DND-41 (cell line): ENCODE measurements at regions not wholly inside any gene's neighbourhood (a gene's known extent, or its start where the extent isn't known, plus 50 kb on each side); places are given as distances from the start of the nearest gene placed in this dataset.

Experiments
- EZH2 ChIP-seq: IDR thresholded peaks from 3 replicates; pipeline ENCODE4 v1.6.1; 2012; ENCODE audit warnings: borderline replicate concordance, low read depth, mild to moderate bottlenecking, moderate library complexity, low read length, inconsistent platforms; ENCODE audit not compliant: severe bottlenecking
- TF ChIP-seq, protein P1 (sequence below): IDR thresholded peaks from 2 replicates; pipeline ENCODE4 v1.5.1; 2012; ENCODE audit warnings: borderline replicate concordance, low read length, moderate library complexity, mild to moderate bottlenecking; ENCODE audit not compliant: poor library complexity, severe bottlenecking; ENCODE audit errors: extremely low read depth

DNA sequence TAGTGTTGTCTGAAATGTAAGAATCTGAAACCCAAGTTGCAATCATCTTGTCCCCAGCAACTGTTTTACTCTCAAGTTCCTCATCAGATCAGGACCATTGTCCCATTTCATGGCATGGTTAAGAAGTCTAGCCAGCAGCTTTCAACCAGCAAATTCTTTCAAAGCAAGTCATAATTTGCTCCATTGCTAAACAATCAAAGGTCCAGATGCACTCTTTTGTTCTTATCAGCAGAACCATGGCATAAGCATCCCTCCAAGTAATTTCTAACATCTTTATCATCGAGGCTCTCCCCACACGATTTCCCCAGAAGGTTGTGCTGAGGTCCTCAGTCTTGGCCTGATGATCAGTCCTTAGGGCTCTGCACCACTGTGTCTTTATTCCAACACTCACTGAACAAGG is 67.5 kb upstream of the APCDD1 start:
- TF ChIP-seq, protein P1, sequence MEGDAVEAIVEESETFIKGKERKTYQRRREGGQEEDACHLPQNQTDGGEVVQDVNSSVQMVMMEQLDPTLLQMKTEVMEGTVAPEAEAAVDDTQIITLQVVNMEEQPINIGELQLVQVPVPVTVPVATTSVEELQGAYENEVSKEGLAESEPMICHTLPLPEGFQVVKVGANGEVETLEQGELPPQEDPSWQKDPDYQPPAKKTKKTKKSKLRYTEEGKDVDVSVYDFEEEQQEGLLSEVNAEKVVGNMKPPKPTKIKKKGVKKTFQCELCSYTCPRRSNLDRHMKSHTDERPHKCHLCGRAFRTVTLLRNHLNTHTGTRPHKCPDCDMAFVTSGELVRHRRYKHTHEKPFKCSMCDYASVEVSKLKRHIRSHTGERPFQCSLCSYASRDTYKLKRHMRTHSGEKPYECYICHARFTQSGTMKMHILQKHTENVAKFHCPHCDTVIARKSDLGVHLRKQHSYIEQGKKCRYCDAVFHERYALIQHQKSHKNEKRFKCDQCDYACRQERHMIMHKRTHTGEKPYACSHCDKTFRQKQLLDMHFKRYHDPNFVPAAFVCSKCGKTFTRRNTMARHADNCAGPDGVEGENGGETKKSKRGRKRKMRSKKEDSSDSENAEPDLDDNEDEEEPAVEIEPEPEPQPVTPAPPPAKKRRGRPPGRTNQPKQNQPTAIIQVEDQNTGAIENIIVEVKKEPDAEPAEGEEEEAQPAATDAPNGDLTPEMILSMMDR, result no peak
- TF ChIP-seq EZH2, result no peak
